HL-60 (cell line): ENCODE measurements at regions not wholly inside any gene's neighbourhood (a gene's known extent, or its start where the extent isn't known, plus 50 kb on each side); places are given as distances from the start of the nearest gene placed in this dataset.

Source experiments
- DNase-seq, 2 experiments: peaks; one replicate each; pipeline ENCODE4 v3.0.0-alpha.2; 2010 to 2020; ENCODE audit warnings: low read depth in 1 of 2, low spot score in 1 of 2
- H3K27ac ChIP-seq: fragments of 250-450 bp; sonication (Bioruptor Pico); replicated peaks from 2 replicates; pipeline ENCODE4 v1.5.1; 2020; ENCODE audit warnings: mild to moderate bottlenecking, moderate library complexity
- H3K27me3 ChIP-seq: fragments of 250-450 bp; sonication (Bioruptor Pico); 2 replicates; pipeline ENCODE4 v1.5.1; 2021; ENCODE audit warnings: mild to moderate bottlenecking, moderate library complexity; ENCODE audit not compliant: insufficient read depth, poor library complexity, severe bottlenecking
- H3K4me3 ChIP-seq: replicated peaks from 2 replicates; pipeline ENCODE4 v1.5.1; 2011; ENCODE audit warnings: mild to moderate bottlenecking, control low read depth, low read length; ENCODE audit not compliant: insufficient read depth
- CTCF ChIP-seq: IDR thresholded peaks from one replicate; pipeline ENCODE4 v1.5.1; 2011; ENCODE audit warnings: low read length, control low read depth, inconsistent platforms; ENCODE audit not compliant: insufficient read depth
- GABPA ChIP-seq: IDR thresholded peaks from 2 replicates; pipeline ENCODE4 v1.6.1; 2012; ENCODE audit warnings: low read depth
- POLR2AphosphoS5 ChIP-seq: IDR thresholded peaks from 2 replicates; pipeline ENCODE4 v1.6.1; 2012; ENCODE audit warnings: low read depth
- REST ChIP-seq: IDR thresholded peaks from 2 replicates; pipeline ENCODE4 v1.6.1; 2012; ENCODE audit warnings: low read depth; ENCODE audit not compliant: insufficient replicate concordance
- SPI1 ChIP-seq: IDR thresholded peaks from 2 replicates; pipeline ENCODE4 v1.6.1; 2012; ENCODE audit warnings: low read depth, mild to moderate bottlenecking, borderline replicate concordance

GRCh38 chr2:115946341-115946740 lies 1503.9 kb downstream of the DPP10 start:
- no peak for DNase-seq
- Histone ChIP-seq H3K27ac (no peak overlapping the region), H3K4me3 (no peak overlapping the region), H3K27me3 (no peaks in the 10 kb centered on the region)
- TF ChIP-seq SPI1, result no peak
- TF ChIP-seq GABPA, result no peak
- TF ChIP-seq POLR2AphosphoS5, result no peak
- TF ChIP-seq CTCF, result no peak
- no peak for TF ChIP-seq REST

- no peak overlapping the region for H3K27ac ChIP-seq
- no peaks in the 10 kb centered on the region for H3K27me3 ChIP-seq
- DNase-seq, result no peak
- TF ChIP-seq POLR2AphosphoS5 (no peak), REST (no peak), CTCF (no peak), SPI1 (no peak), GABPA (no peak)
- H3K4me3 ChIP-seq, result no peak overlapping the region
These were observed 1504.5 kb downstream of the DPP10 start for GRCh38 chr2:115946891-115947290.

GRCh38 chr2:115976916-115977315 lies 1534.5 kb downstream of the DPP10 start:
- TF ChIP-seq GABPA (no peak), POLR2AphosphoS5 (no peak)
- H3K4me3 ChIP-seq, result no peak overlapping the region
- no peak for DNase-seq
- no peak overlapping the region for H3K27ac ChIP-seq
- H3K27me3 ChIP-seq, result no peaks in the 10 kb centered on the region

- TF ChIP-seq POLR2AphosphoS5 (no peak), SPI1 (no peak), REST (no peak), CTCF (no peak), GABPA (no peak)
- H3K27ac ChIP-seq, result no peak overlapping the region
- H3K4me3 ChIP-seq, result no peak overlapping the region
These were observed 1556.6 kb downstream of the DPP10 start for GRCh38 chr2:115999039-115999438.

More at GRCh38 chr2:115999039-115999438, 1556.6 kb downstream of the DPP10 start:
- no peaks in the 10 kb centered on the region for H3K27me3 ChIP-seq
- no peak for DNase-seq
